H1 (cell line): ENCODE measurements at regions not wholly inside any gene's neighbourhood (a gene's known extent, or its start where the extent isn't known, plus 50 kb on each side); places are given as distances from the start of the nearest gene placed in this dataset.
A peak's percentile ranks its signal among the peaks of the same experiment; 100 is the strongest.

Source experiments
- CTCF ChIA-PET: fragments of 300-600 bp; sonication (Branson Sonifier 250); formaldehyde crosslinking; loops from one replicate; lab custom pipeline; 2021; ENCODE audit not compliant: partially characterized antibody; lab: Charles Lee
- POLR2A ChIA-PET: fragments of 300-600 bp; sonication (Branson Sonifier 250); formaldehyde crosslinking; loops from one replicate; lab custom pipeline; 2021; ENCODE audit warnings: inconsistent platforms; ENCODE audit not compliant: partially characterized antibody; lab: Charles Lee
- DNase-seq, 2 experiments: peaks; one replicate each; pipeline versions ENCODE4 v3.0.0 to v3.0.0-alpha.2; 2010 to 2022; ENCODE audit warnings: low spot score in 2 of 2, low read depth in 1 of 2, mixed read lengths in 1 of 2
- FAIRE-seq: peaks from 2 replicates; lab custom pipeline; 2011; peaks lifted over from hg19 to GRCh38; lab: Jason Lieb, UNC
- H2AFZ ChIP-seq: 2 replicates; pipeline ENCODE4 v1.8.1; 2012; ENCODE audit warnings: low read length, inconsistent platforms
- H2AK5ac ChIP-seq: 2 replicates; pipeline ENCODE4 v1.6.1; 2013; ENCODE audit warnings: low read depth, low read length
- H2BK120ac ChIP-seq: replicated peaks from 2 replicates; pipeline ENCODE3; 2013; ENCODE audit warnings: low read depth, low read length, inconsistent platforms
- H2BK12ac ChIP-seq: 2 replicates; pipeline ENCODE4 v1.6.1; 2013; ENCODE audit warnings: low read depth, low read length
- H2BK15ac ChIP-seq: 2 replicates; pipeline ENCODE4 v1.6.1; 2013; ENCODE audit warnings: low read length
- H2BK20ac ChIP-seq: 2 replicates; pipeline ENCODE4 v1.6.1; 2013; ENCODE audit warnings: low read length
- H2BK5ac ChIP-seq: 2 replicates; pipeline ENCODE4 v1.6.1; 2013; ENCODE audit warnings: low read depth, low read length
- H3K14ac ChIP-seq: 2 replicates; pipeline ENCODE4 v1.6.1; 2013; ENCODE audit warnings: inconsistent platforms; ENCODE audit not compliant: insufficient read length
- H3K18ac ChIP-seq: 2 replicates; pipeline ENCODE4 v1.6.1; 2013; ENCODE audit warnings: low read length; ENCODE audit errors: extremely low read depth
- H3K23ac ChIP-seq: 2 replicates; pipeline ENCODE4 v1.6.1; 2013; ENCODE audit warnings: inconsistent platforms; ENCODE audit not compliant: insufficient read length
- H3K23me2 ChIP-seq: 2 replicates; pipeline ENCODE4 v1.6.1; 2013; ENCODE audit warnings: low read depth, low read length
- H3K27ac ChIP-seq: 2 replicates; pipeline ENCODE4 v1.6.1; 2011; ENCODE audit warnings: low read depth, low read length, inconsistent platforms
- H3K27me3 ChIP-seq, 4 experiments: replicated peaks in 1 of 4; 1 replicate in 1 of 4; 2 replicates in 3 of 4; pipeline versions ENCODE4 v1.6.1 to v1.8.1; 2011 to 2013; ENCODE audit warnings: low read length in 3 of 4, mild to moderate bottlenecking in 3 of 4, inconsistent platforms in 2 of 4, mixed read lengths in 2 of 4, moderate library complexity in 1 of 4; ENCODE audit not compliant: control insufficient read depth in 3 of 4, insufficient read depth in 3 of 4; ENCODE audit errors: extremely low read depth in 1 of 4
- H3K36me3 ChIP-seq, 4 experiments: 2 replicates each; pipeline versions ENCODE4 v1.6.1 to v1.8.1; 2011 to 2013; ENCODE audit warnings: mild to moderate bottlenecking in 4 of 4, low read length in 3 of 4, moderate library complexity in 2 of 4, control low read depth in 1 of 4, inconsistent platforms in 1 of 4; ENCODE audit not compliant: insufficient read depth in 4 of 4, control insufficient read depth in 2 of 4
- H3K4ac ChIP-seq: replicated peaks from 2 replicates; pipeline ENCODE3; 2013; ENCODE audit warnings: low read length, low read depth, mixed read lengths, inconsistent platforms; ENCODE audit not compliant: insufficient read length
- H3K4me1 ChIP-seq, 4 experiments: replicated peaks in 1 of 4; 1 replicate in 1 of 4; 2 replicates in 3 of 4; pipeline versions ENCODE4 v1.6.1 to v1.8.1; 2011 to 2013; ENCODE audit warnings: low read length in 3 of 4, inconsistent platforms in 2 of 4, mixed read lengths in 1 of 4; ENCODE audit not compliant: insufficient read depth in 4 of 4, control insufficient read depth in 3 of 4
- H3K4me2 ChIP-seq, 2 experiments: 2 replicates each; pipeline versions ENCODE4 v1.6.1 to v1.8.1; 2011 to 2013; ENCODE audit warnings: low read depth in 2 of 2, low read length in 2 of 2, control low read depth in 1 of 2, inconsistent platforms in 1 of 2, mild to moderate bottlenecking in 1 of 2; ENCODE audit not compliant: insufficient read depth in 1 of 2
- H3K4me3 ChIP-seq, 4 experiments: fragments of 200-600, 300-600 bp in 1 of 4; sonication (generic), shearing (Covaris generic), sonication (Bioruptor Twin) in 1 of 4; 2 replicates each; pipeline versions ENCODE4 v1.5.1 to v1.8.1; 2011 to 2016; ENCODE audit warnings: low read length in 4 of 4, low read depth in 3 of 4, control low read depth in 2 of 4, inconsistent platforms in 2 of 4, mild to moderate bottlenecking in 2 of 4, mixed read lengths in 1 of 4, moderate library complexity in 1 of 4; ENCODE audit not compliant: insufficient read depth in 2 of 4; ENCODE audit errors: extremely low read depth in 1 of 4
- H3K56ac ChIP-seq: replicated peaks from 2 replicates; pipeline ENCODE3; 2013; ENCODE audit warnings: low read depth, mild to moderate bottlenecking, mixed read lengths, low read length, inconsistent platforms; ENCODE audit not compliant: insufficient read length
- H3K79me1 ChIP-seq: 2 replicates; pipeline ENCODE4 v1.6.1; 2013; ENCODE audit warnings: low read depth, low read length, control low read depth
- H3K79me2 ChIP-seq, 2 experiments: 2 replicates each; pipeline versions ENCODE4 v1.6.1 to v1.8.1; 2012 to 2013; ENCODE audit warnings: low read length in 2 of 2, mild to moderate bottlenecking in 2 of 2, inconsistent platforms in 1 of 2; ENCODE audit not compliant: insufficient read depth in 2 of 2, control insufficient read depth in 1 of 2
- H3K9ac ChIP-seq, 4 experiments: replicated peaks in 1 of 4; 1 replicate in 1 of 4; 2 replicates in 3 of 4; pipeline versions ENCODE4 v1.6.1 to v1.8.1; 2011 to 2013; ENCODE audit warnings: low read depth in 3 of 4, low read length in 3 of 4, control low read depth in 2 of 4, mild to moderate bottlenecking in 2 of 4, moderate library complexity in 2 of 4, inconsistent platforms in 1 of 4; ENCODE audit errors: extremely low read depth in 1 of 4
- H3K9me3 ChIP-seq, 2 experiments: 2 replicates each; pipeline versions ENCODE4 v1.6.1 to v1.8.1; 2012 to 2013; ENCODE audit warnings: mild to moderate bottlenecking in 2 of 2, moderate library complexity in 2 of 2, control low read depth in 1 of 2, inconsistent platforms in 1 of 2, low read depth in 1 of 2, low read length in 1 of 2, mixed read lengths in 1 of 2; ENCODE audit not compliant: insufficient read depth in 2 of 2
- H4K20me1 ChIP-seq, 2 experiments: replicated peaks in 1 of 2; 2 replicates each; pipeline versions ENCODE3 to v1.8.1; 2011 to 2013; ENCODE audit warnings: inconsistent platforms in 2 of 2, low read length in 2 of 2, mild to moderate bottlenecking in 1 of 2; ENCODE audit not compliant: insufficient read depth in 2 of 2, control insufficient read depth in 1 of 2
- H4K5ac ChIP-seq: 2 replicates; pipeline ENCODE4 v1.6.1; 2013; ENCODE audit warnings: low read length, low read depth, mixed read lengths, inconsistent platforms; ENCODE audit not compliant: insufficient read length
- H4K8ac ChIP-seq: 2 replicates; pipeline ENCODE4 v1.8.0; 2013; ENCODE audit warnings: mild to moderate bottlenecking, moderate library complexity, low read length, inconsistent platforms; ENCODE audit not compliant: insufficient read depth; ENCODE audit errors: extremely low read depth
- H4K91ac ChIP-seq: replicated peaks from 2 replicates; pipeline ENCODE3; 2013; ENCODE audit warnings: low read length, mixed read lengths, inconsistent platforms; ENCODE audit not compliant: insufficient read length
- ASH2L ChIP-seq: fragments of 200-600, 300-600 bp; sonication (generic); IDR thresholded peaks from one replicate; pipeline ENCODE4 v1.7.1; 2017; ENCODE audit warnings: low read length
- ATF2 ChIP-seq: IDR thresholded peaks from 2 replicates; pipeline ENCODE4 v1.6.1; 2012; ENCODE audit warnings: low read length, inconsistent platforms
- BCL11A ChIP-seq, 2 experiments: IDR thresholded peaks; one replicate each; pipeline ENCODE4 v1.6.1; 2011; ENCODE audit warnings: low read depth in 2 of 2, low read length in 2 of 2, mild to moderate bottlenecking in 2 of 2
- BRCA1 ChIP-seq: IDR thresholded peaks from 2 replicates; pipeline ENCODE4 v1.6.1; 2012; ENCODE audit warnings: low read depth, low read length, improper control_type of control experiment
- CHD1 ChIP-seq: IDR thresholded peaks from 2 replicates; pipeline ENCODE4 v1.6.1; 2012; ENCODE audit warnings: low read depth, low read length, improper control_type of control experiment
- E2F6 ChIP-seq: IDR thresholded peaks from 2 replicates; pipeline ENCODE4 v1.6.1; 2012; ENCODE audit warnings: inconsistent platforms
- KDM4A ChIP-seq: IDR thresholded peaks from one replicate; pipeline ENCODE4 v1.7.1; 2012; ENCODE audit warnings: low read depth, mild to moderate bottlenecking, moderate library complexity, low read length, inconsistent platforms; ENCODE audit not compliant: severe bottlenecking
- RAD21 ChIP-seq, 2 experiments: IDR thresholded peaks in 1 of 2; conservative IDR thresholded peaks in 1 of 2; 2 replicates each; pipeline ENCODE4 v1.6.1; 2011; ENCODE audit warnings: low read depth in 2 of 2, low read length in 2 of 2, improper control_type of control experiment in 1 of 2, inconsistent platforms in 1 of 2, mild to moderate bottlenecking in 1 of 2, moderate library complexity in 1 of 2
- RNF2 ChIP-seq: fragments of 200-900, 300-1000 bp; sonication (generic); IDR thresholded peaks from 2 replicates; pipeline ENCODE4 v1.7.1; 2016; ENCODE audit warnings: borderline replicate concordance, low read depth, mild to moderate bottlenecking, antibody characterized with exemption, low read length; ENCODE audit not compliant: poor library complexity, severe bottlenecking; ENCODE audit errors: missing control alignments
- SIX5 ChIP-seq: IDR thresholded peaks from 2 replicates; pipeline ENCODE4 v1.6.1; 2011; ENCODE audit warnings: mild to moderate bottlenecking, low read depth, low read length
- SUZ12 ChIP-seq: fragments of 200-600 bp; sonication (generic); IDR thresholded peaks from 2 replicates; pipeline ENCODE4 v1.6.1; 2012; ENCODE audit warnings: mild to moderate bottlenecking, inconsistent platforms, low read length, moderate library complexity, mixed read lengths
- WGBS, 2 experiments: shearing (Covaris generic) in 1 of 2; methylation state at CpG; one replicate each; pipeline versions ENCODE4 v1.1.6 to v1.1.7; 2013 to 2015; ENCODE audit warnings: low lambda C conversion rate in 2 of 2, mixed read lengths in 2 of 2, inconsistent platforms in 1 of 2, low coverage in 1 of 2, missing lambda C conversion rate in 1 of 2; ENCODE audit not compliant: insufficient replicate concordance in 2 of 2, insufficient coverage in 1 of 2, insufficient read length in 1 of 2; ENCODE audit errors: extremely low coverage in 1 of 2, missing lambda C conversion rate in 1 of 2; 5-methylcytosine and 5-hydroxymethylcytosine counted together

GRCh38 chr6:164098857-164099267 is 684.3 kb downstream of the QKI start:
- no peak overlapping the region for H3K4me3 ChIP-seq
- no peak overlapping the region; the same call in 1 of the 2 replicates for H2BK12ac ChIP-seq
- H2AFZ ChIP-seq, result peak overlapping the region; percentile 64; the same call in 1 of the 2 replicates
- no peak overlapping the region for H2BK5ac ChIP-seq
- H3K79me2 ChIP-seq, result no peaks in the 10 kb centered on the region
- no peaks in the 10 kb centered on the region for H3K36me3 ChIP-seq
- CTCF ChIA-PET, result interaction anchor here (1.6 to 2.2 kb wide), 5 partner anchors 9 to 446 kb away, joined by 3 to 9 read pairs (median 7); no protein-coding TSS in a partner anchor
- H2AK5ac ChIP-seq, result no peak overlapping the region
- no peak overlapping the region for H4K91ac ChIP-seq
- no peak overlapping the region for H3K14ac ChIP-seq
- H3K23ac ChIP-seq, result no peak overlapping the region
- no peak overlapping the region for H2BK20ac ChIP-seq
- no peaks in the 10 kb centered on the region for H3K23me2 ChIP-seq
- no peak overlapping the region for H3K18ac ChIP-seq
- no peak overlapping the region for H3K9ac ChIP-seq
- H3K56ac ChIP-seq, result no peak overlapping the region
- no peak overlapping the region for H4K5ac ChIP-seq
- no peak overlapping the region for H2BK120ac ChIP-seq
- no peak overlapping the region for H3K4me2 ChIP-seq
- no peak overlapping the region for H4K8ac ChIP-seq
- H3K79me1 ChIP-seq, result no peaks in the 10 kb centered on the region
- H3K27ac ChIP-seq, result no peak overlapping the region
- H3K27me3 ChIP-seq, result no peaks in the 10 kb centered on the region
- H2BK15ac ChIP-seq, result no peak overlapping the region
- 92% methylated on average over 9 of the region's 9 CpGs; no CpG with 5 or more reads in 1 of the 2 experiments for WGBS, 2 experiments
- POLR2A ChIA-PET, result no interaction called here
- DNase-seq (no peak), FAIRE-seq (no peak)
- H4K20me1 ChIP-seq, result no peaks in the 10 kb centered on the region
- H3K4ac ChIP-seq, result peak overlapping the region; percentile 10
- H3K4me1 ChIP-seq, result peaks cover 0 to 4% (median 0%) of the 10 kb centered on the region in 4 experiments; a peak in 2 of 7 replicates
- no peaks in the 10 kb centered on the region for H3K9me3 ChIP-seq
- TF ChIP-seq BCL11A (IDR thresholded peaks at IDR 0.05; ENCODE audit: low read depth in 2 of 2, low read length in 2 of 2), result no peak
- no peak for TF ChIP-seq SIX5
- TF ChIP-seq ASH2L, result no peak
- TF ChIP-seq SUZ12, result no peak
- TF ChIP-seq E2F6, result no peak
- no peak for TF ChIP-seq ATF2
- TF ChIP-seq CHD1, result no peak
- TF ChIP-seq KDM4A, result no peak
- TF ChIP-seq RNF2, result no peak
- no peak for TF ChIP-seq RAD21 (IDR thresholded peaks at IDR 0.05 in 1 of 2, conservative IDR thresholded peaks at IDR 0.05 in 1 of 2; ENCODE audit: low read depth in 2 of 2, low read length in 2 of 2)
- no peak for TF ChIP-seq BRCA1
